CD14-positive monocyte (primary cell): ENCODE measurements at regions not wholly inside any gene's neighbourhood (a gene's known extent, or its start where the extent isn't known, plus 50 kb on each side); places are given as distances from the start of the nearest gene placed in this dataset.

Experiments used
- DNase-seq, 3 donors: peaks; one replicate each; pipeline ENCODE4 v3.0.0-alpha.2; 2011 to 2022
- H2AFZ ChIP-seq: 2 replicates; pipeline ENCODE4 v1.6.0; 2012; ENCODE audit warnings: mild to moderate bottlenecking, low read depth, low read length, inconsistent platforms; ENCODE audit not compliant: insufficient read depth, poor library complexity, severe bottlenecking
- H3K27ac ChIP-seq, 2 donors: 1 replicate in 1 of 2; 2 replicates in 1 of 2; pipeline ENCODE4 v1.5.1; 2012 to 2013; ENCODE audit warnings: low read length in 2 of 2, control low read depth in 1 of 2, inconsistent platforms in 1 of 2, low read depth in 1 of 2, mild to moderate bottlenecking in 1 of 2
- H3K27me3 ChIP-seq, 2 donors: one replicate each; pipeline versions ENCODE4 v1.6.0 to v1.6.1; 2011 to 2013; ENCODE audit warnings: low read length in 2 of 2; ENCODE audit not compliant: control insufficient read depth in 2 of 2, insufficient read depth in 2 of 2
- H3K36me3 ChIP-seq, 2 donors: replicated peaks in 1 of 2; 1 replicate in 1 of 2; 2 replicates in 1 of 2; pipeline versions ENCODE4 v1.5.1 to v1.6.1; 2012 to 2013; ENCODE audit warnings: low read length in 2 of 2, control low read depth in 1 of 2, inconsistent platforms in 1 of 2, mild to moderate bottlenecking in 1 of 2; ENCODE audit not compliant: insufficient read depth in 2 of 2, control insufficient read depth in 1 of 2
- H3K4me1 ChIP-seq, 2 donors: 1 replicate in 1 of 2; 2 replicates in 1 of 2; pipeline versions ENCODE4 v1.5.1 to v1.6.1; 2012 to 2013; ENCODE audit warnings: low read length in 2 of 2, control low read depth in 1 of 2, inconsistent platforms in 1 of 2, mild to moderate bottlenecking in 1 of 2, moderate library complexity in 1 of 2; ENCODE audit not compliant: insufficient read depth in 2 of 2, control insufficient read depth in 1 of 2
- H3K4me2 ChIP-seq: replicated peaks from 2 replicates; pipeline ENCODE3; 2012; ENCODE audit warnings: low read length, moderate library complexity, mild to moderate bottlenecking; ENCODE audit not compliant: poor library complexity, severe bottlenecking; ENCODE audit errors: extremely low read depth
- H3K4me3 ChIP-seq, 3 experiments: fragments of 200-600 bp in 1 of 3; sonication (generic) in 1 of 3; replicated peaks in 1 of 3; 1 replicate in 2 of 3; 2 replicates in 1 of 3; pipeline ENCODE4 v1.5.1; 2011 to 2013; ENCODE audit warnings: low read length in 3 of 3, mild to moderate bottlenecking in 3 of 3, control low read depth in 2 of 3, low read depth in 2 of 3, inconsistent platforms in 1 of 3, moderate library complexity in 1 of 3
- H3K79me2 ChIP-seq: 2 replicates; pipeline ENCODE4 v1.6.0; 2012; ENCODE audit warnings: mild to moderate bottlenecking, control low read depth, inconsistent platforms, low read length, moderate library complexity; ENCODE audit not compliant: insufficient read depth
- H3K9ac ChIP-seq: 2 replicates; pipeline ENCODE4 v1.6.0; 2017; ENCODE audit warnings: low read length, mild to moderate bottlenecking; ENCODE audit not compliant: insufficient read depth, poor library complexity, severe bottlenecking
- H3K9me3 ChIP-seq, 2 donors: replicated peaks in 1 of 2; 1 replicate in 1 of 2; 2 replicates in 1 of 2; pipeline versions ENCODE4 v1.5.1 to v1.6.1; 2012 to 2013; ENCODE audit warnings: low read length in 2 of 2, control low read depth in 1 of 2; ENCODE audit not compliant: control insufficient read depth in 1 of 2, insufficient read depth in 1 of 2
- H4K20me1 ChIP-seq: 2 replicates; pipeline ENCODE4 v1.6.0; 2012; ENCODE audit warnings: mild to moderate bottlenecking, low read length, control low read depth, moderate library complexity; ENCODE audit not compliant: insufficient read depth
- H3K27ac Mint-ChIP-seq, 7 donors: one replicate each; pipeline ENCODE4 v1.8.0; 2020; ENCODE audit warnings: mild to moderate bottlenecking in 7 of 7, mixed read lengths in 7 of 7, moderate library complexity in 6 of 7, inconsistent platforms in 2 of 7
- H3K27me3 Mint-ChIP-seq, 3 donors: one replicate each; pipeline ENCODE4 v1.8.0; 2021 to 2022; ENCODE audit warnings: low read depth in 3 of 3, mild to moderate bottlenecking in 3 of 3, mixed read lengths in 3 of 3, moderate library complexity in 3 of 3, inconsistent platforms in 1 of 3
- H3K36me3 Mint-ChIP-seq, 2 donors: one replicate each; pipeline ENCODE4 v1.8.0; 2020; ENCODE audit warnings: mixed read lengths in 2 of 2, inconsistent platforms in 1 of 2, mild to moderate bottlenecking in 1 of 2
- H3K4me1 Mint-ChIP-seq: one replicate; pipeline ENCODE4 v1.8.0; 2020; ENCODE audit warnings: mild to moderate bottlenecking, mixed read lengths
- H3K4me3 Mint-ChIP-seq, 2 donors: one replicate each; pipeline ENCODE4 v1.8.0; 2020; ENCODE audit warnings: mild to moderate bottlenecking in 2 of 2, mixed read lengths in 2 of 2, moderate library complexity in 1 of 2
- H3K9me3 Mint-ChIP-seq, 7 donors: one replicate each; pipeline ENCODE4 v1.8.0; 2020 to 2022; ENCODE audit warnings: mixed read lengths in 7 of 7, mild to moderate bottlenecking in 6 of 7, moderate library complexity in 6 of 7, inconsistent platforms in 2 of 7
- CTCF ChIP-seq: fragments of 200-600 bp; IDR thresholded peaks from one replicate; pipeline ENCODE4 v1.8.0; 2022; ENCODE audit warnings: antibody characterized with exemption, mild to moderate bottlenecking
- WGBS: methylation state at CpG from one replicate; pipeline ENCODE4 v1.1.5; 2013; ENCODE audit warnings: missing lambda C conversion rate; ENCODE audit not compliant: insufficient coverage; 5-methylcytosine and 5-hydroxymethylcytosine counted together
- intact Hi-C, 2 donors: fragments of 100-400 bp; cut with micrococcal nuclease; formaldehyde crosslinking; loops; one replicate each; pipeline versions ENCODE4 v1.15.0 to v1.15.1; 2023

GRCh38 chr5:66306105-66306843 is 162.2 kb downstream of the SREK1 start:
- Histone ChIP-seq H3K4me3 (no peak overlapping the region), H3K36me3 (no peaks in the 10 kb centered on the region), H3K9me3 (no peaks in the 10 kb centered on the region), H3K9ac (no peak overlapping the region), H3K27ac (no peak overlapping the region), H3K4me2 (no peak overlapping the region), H2AFZ (no peak overlapping the region), H3K27me3 (no peaks in the 10 kb centered on the region), H3K79me2 (no peaks in the 10 kb centered on the region), H3K4me1 (no peaks in the 10 kb centered on the region), H4K20me1 (no peaks in the 10 kb centered on the region)
- 50% methylated on average over 4 of the region's 9 CpGs for WGBS
- Mint-ChIP-seq H3K9me3 (peaks cover 0 to 5% (median 2%) of the 10 kb centered on the region in 7 donors), H3K36me3 (no peaks in the 10 kb centered on the region), H3K27me3 (peaks cover 5 to 13% (median 8%) of the 10 kb centered on the region in 3 donors), H3K27ac (no peak overlapping the region), H3K4me1 (no peaks in the 10 kb centered on the region), H3K4me3 (no peak overlapping the region)
- TF ChIP-seq CTCF, result peak; percentile 95
- peak; percentile 29 to 61 (median 57) for DNase-seq
- intact Hi-C loops, result loop anchor here (5.0 kb wide), 1 partner anchor 451 kb away; no protein-coding TSS in a partner anchor

DNA sequence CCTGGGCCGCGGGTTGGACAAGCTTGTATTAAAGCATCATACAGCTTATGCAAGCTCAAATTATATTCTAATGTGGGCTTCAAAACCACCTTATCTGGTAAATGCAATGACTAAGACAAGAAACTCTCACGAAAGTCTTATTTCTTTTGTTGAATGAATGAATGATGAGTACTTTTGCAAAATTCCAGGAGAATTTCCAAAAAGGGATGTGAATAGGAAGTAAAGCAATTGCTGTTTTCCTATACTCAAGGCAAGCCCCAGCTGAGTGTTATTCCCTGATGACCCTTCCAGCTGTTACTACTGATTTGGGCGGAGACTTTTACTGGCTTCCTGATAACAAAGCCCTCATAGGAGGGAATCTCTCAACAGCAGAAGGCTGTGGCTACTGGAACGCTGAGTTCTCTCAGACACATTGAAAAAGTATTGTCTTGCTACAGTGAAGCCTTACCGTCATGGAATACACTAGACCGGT is 162.8 kb downstream of the SREK1 start:
- no peaks in the 10 kb centered on the region for H3K4me1 Mint-ChIP-seq
- no peak overlapping the region for H3K9ac ChIP-seq
- intact Hi-C loops, result loop anchor here (5.0 kb wide), 1 partner anchor 450 kb away; no protein-coding TSS in a partner anchor
- TF ChIP-seq CTCF, result no peak
- H3K4me3 ChIP-seq, result no peak overlapping the region
- WGBS, result 94% methylated on average over 2 of the region's 7 CpGs
- H3K4me2 ChIP-seq, result no peak overlapping the region
- no peak overlapping the region for H3K4me3 Mint-ChIP-seq
- no peaks in the 10 kb centered on the region for H3K4me1 ChIP-seq
- H3K36me3 ChIP-seq, result no peaks in the 10 kb centered on the region
- peaks cover 5 to 11% (median 7%) of the 10 kb centered on the region in 3 donors for H3K27me3 Mint-ChIP-seq
- no peaks in the 10 kb centered on the region for H3K9me3 ChIP-seq
- H3K36me3 Mint-ChIP-seq, result no peaks in the 10 kb centered on the region
- no peaks in the 10 kb centered on the region for H3K79me2 ChIP-seq
- no peak overlapping the region for H2AFZ ChIP-seq
- no peaks in the 10 kb centered on the region for H4K20me1 ChIP-seq
- H3K27ac ChIP-seq, result no peak overlapping the region
- H3K27me3 ChIP-seq, result no peaks in the 10 kb centered on the region
- peaks cover 0 to 5% (median 0%) of the 10 kb centered on the region in 7 donors for H3K9me3 Mint-ChIP-seq
- DNase-seq, result no peak
- H3K27ac Mint-ChIP-seq, result no peak overlapping the region
